GM12873 (cell line): ENCODE measurements at regions not wholly inside any gene's neighbourhood (a gene's known extent, or its start where the extent isn't known, plus 50 kb on each side); places are given as distances from the start of the nearest gene placed in this dataset.

Experiments used
- TF ChIP-seq, protein P1 (sequence below): IDR thresholded peaks from 2 replicates; pipeline ENCODE4 v1.5.1; 2012; ENCODE audit warnings: low read depth, mild to moderate bottlenecking, moderate library complexity, low read length, control low read depth; ENCODE audit not compliant: insufficient read depth; ENCODE audit errors: missing control alignments

DNA sequence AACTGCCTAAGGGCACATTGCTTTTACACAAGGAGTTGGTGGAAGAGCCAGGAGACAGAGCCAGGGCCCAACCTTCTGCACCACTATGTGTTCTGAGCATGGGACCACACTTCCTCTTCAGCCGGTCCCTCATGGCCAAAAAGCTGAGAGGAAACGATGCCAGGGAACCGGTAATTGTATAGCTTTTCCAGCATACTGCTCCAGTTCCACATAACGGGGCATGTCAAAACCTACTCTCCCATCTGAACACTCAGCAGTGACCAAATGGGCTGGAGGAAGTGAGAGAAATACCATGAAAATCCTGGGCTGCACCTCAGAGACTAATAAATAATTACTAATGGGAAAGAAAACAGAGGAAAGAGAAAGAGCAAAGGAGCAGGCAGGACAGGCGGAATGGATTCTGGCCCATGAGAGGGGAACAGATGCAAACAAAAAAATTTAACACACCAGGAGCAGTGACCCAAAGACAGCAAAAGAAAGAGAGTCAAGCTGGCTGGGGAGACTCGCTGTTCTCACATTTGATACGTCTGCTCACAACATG, 52.0 kb upstream of the BMP2 start:
- TF ChIP-seq, protein P1, sequence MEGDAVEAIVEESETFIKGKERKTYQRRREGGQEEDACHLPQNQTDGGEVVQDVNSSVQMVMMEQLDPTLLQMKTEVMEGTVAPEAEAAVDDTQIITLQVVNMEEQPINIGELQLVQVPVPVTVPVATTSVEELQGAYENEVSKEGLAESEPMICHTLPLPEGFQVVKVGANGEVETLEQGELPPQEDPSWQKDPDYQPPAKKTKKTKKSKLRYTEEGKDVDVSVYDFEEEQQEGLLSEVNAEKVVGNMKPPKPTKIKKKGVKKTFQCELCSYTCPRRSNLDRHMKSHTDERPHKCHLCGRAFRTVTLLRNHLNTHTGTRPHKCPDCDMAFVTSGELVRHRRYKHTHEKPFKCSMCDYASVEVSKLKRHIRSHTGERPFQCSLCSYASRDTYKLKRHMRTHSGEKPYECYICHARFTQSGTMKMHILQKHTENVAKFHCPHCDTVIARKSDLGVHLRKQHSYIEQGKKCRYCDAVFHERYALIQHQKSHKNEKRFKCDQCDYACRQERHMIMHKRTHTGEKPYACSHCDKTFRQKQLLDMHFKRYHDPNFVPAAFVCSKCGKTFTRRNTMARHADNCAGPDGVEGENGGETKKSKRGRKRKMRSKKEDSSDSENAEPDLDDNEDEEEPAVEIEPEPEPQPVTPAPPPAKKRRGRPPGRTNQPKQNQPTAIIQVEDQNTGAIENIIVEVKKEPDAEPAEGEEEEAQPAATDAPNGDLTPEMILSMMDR = no peak

DNA sequence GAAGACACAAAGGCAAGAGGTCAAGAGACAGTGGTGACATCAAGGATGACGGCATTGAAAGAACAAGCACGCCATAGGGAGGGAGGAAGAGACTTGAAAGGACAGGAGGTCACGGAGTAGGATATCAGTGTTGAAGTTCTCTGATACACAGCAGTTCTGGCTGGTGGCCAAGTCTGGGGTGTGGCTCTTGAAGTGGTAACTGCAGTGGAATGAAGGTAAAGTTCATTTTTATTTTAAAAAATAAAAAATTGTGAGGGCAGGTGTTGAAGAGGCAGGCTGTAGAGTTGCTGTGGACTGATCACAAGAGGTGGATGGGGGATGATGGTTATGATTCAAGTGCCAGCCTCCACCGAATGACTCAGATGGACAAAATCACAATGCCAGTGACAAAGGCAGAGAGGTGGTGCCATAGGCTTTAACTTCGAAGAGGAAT, 53.2 kb upstream of the BMP2 start:
- TF ChIP-seq, protein P1 = no peak

DNA sequence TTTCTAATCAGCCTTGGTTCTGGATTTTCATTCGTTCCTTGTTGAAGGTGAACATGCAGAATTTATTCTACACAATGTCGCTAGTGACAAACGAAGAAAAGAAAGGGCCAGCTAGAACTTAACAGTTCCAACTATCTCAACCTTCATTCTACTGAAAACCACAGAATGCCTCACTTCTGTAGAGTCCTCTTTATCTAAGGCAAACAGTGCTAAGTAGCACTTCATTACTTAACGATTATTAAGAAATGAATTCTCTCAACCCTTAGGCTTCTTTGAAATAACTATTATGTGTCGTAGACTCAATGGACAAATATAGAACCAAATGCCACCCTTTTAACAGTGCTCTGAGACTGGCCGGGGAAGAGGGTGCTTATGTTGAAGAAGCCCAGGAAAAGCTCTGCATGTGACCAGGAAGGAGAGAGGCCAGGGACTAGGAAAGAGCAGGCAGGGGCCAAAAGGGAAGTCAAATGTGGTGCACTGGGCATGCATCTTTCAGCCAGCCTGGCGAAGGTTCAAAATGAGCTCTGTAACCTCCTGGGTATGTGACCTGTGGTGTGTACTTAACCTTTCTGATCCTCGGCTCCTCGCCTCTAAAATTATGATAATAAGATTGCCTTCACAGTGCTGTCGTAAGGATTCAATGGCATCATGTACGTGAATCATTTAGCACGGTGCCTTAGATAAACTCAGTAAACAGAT, 55.4 kb upstream of the BMP2 start:
- TF ChIP-seq, protein P1 = no peak

DNA sequence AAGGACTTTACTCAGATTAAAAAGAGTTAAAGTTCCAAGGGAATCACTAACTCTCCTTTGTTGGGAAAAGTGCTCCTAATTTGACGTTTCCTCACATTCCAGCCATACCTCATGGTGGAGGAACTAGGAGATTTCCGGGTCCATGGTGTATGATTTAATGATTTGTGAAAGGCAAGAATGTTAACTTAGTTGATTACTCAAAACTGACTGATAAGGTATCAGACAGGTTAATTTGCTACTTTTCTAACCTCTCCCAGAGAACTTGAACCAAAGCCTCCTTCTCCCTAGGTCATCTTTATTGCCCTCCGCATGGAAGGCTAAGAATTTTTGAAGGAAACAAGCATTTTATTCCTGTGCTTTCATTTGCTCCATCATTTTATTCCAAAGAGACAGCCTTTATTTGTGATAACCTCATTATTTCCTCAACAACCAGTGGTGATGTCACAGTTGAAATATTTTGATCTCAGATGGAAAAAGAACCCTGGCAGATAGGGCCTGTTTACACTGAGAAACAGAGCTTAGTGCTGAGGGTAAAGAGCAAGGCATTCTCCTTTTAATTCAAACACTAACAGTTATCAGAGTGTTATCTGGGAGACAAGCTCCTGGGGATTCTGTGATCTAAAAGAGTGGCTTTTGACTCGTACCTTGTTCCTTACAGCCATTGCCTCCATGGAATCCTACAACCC, 57.4 kb upstream of the BMP2 start:
- TF ChIP-seq, protein P1 = no peak

DNA sequence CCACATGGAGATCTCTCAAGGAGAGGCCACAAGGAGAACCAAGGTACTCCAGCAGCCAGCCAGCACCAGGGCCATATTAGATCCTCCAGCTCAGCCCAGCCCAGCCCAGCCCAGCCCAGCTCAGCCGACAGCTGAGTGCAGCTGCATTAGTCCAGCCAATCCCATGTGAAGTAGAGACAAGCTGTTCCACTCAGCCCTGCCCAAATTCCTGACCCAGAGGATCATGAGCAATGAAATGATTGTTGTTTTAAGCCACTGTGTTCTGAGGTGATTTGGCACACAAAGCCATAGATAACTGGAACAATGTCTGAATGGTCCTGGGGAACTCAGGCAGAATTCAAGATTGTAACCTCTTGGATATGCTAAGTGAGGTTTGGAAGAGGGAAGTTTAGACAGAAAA, 59.5 kb upstream of the BMP2 start:
- TF ChIP-seq, protein P1 = no peak

DNA sequence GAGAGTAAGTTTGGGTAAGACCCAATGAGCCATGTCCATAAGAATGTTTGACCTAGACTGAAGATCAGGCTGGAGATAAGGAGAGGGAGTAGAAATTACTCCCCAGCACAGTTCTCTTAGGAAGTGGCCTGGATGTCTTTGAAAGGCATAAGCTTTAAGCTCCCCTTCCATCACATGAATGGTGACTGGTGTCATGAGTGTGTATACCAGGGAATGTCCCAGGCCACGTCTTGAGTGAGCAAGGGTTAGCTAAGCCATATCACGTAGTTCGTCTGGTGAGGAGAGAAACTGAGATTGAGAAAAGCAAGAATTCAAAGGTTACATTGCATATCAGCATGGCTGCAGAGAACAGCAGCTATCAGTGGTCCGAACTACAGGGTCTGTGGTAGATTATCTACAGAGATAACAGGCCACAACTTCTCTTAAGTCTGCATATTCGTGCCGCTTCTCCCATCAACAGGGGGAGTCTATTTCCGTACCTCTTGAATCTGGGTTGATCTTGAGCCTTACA, 60.1 kb upstream of the BMP2 start:
- TF ChIP-seq, protein P1 = no peak

DNA sequence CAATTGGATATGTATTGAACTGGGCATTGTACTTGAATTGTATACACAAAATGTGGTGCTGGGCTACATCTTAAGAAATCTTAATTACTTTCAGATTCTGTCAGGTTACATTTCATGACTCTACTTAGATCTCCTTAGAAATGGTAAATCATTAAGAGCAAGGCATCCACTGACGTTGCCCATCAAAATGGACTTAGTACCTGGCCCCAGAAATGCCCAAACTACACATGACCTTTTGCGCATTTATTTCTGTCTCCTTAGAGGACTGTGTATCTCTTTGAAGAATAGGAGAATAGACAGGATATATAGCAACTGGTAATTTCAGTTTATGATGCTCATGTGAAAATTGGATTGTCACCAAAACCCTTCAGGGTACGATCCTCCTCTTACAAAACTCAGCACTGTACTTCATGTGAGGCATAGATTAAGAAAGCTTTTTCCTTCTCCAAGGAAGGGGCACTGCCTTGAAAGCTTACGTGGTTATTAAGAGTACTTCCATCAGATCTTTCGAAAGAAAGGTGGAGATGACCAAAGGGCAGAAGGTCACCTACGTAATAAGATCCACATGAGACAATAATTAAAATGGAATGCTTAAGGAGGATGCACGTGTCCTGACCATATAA, 61.4 kb upstream of the BMP2 start:
- TF ChIP-seq, protein P1 = no peak
